Fibroblast of the conjunctiva (primary cell): ENCODE measurements at regions not wholly inside any gene's neighbourhood (a gene's known extent, or its start where the extent isn't known, plus 50 kb on each side); places are given as distances from the start of the nearest gene placed in this dataset.

Experiments
- DNase-seq: peaks from one replicate; pipeline ENCODE4 v3.0.0-alpha.2; 2010; ENCODE audit warnings: low read depth

- DNase-seq: no peak
Measured at GRCh38 chr12:126106706-126107105, 1041.5 kb downstream of the AACS start.

- DNase-seq: no peak
Measured at GRCh38 chr12:126107659-126108058, 1042.4 kb downstream of the AACS start.

- no peak for DNase-seq
Measured at GRCh38 chr12:126108247-126108646, 1043.0 kb downstream of the AACS start.

GRCh38 chr12:126112141-126112540 lies 1046.9 kb downstream of the AACS start:
- no peak for DNase-seq

- DNase-seq: no peak
Measured at GRCh38 chr12:126112849-126113248, 1047.6 kb downstream of the AACS start.

- DNase-seq: no peak
Measured at GRCh38 chr12:126114441-126114840, 1049.2 kb downstream of the AACS start.

GRCh38 chr12:126117502-126117901 lies 1052.3 kb downstream of the AACS start:
- DNase-seq: no peak

GRCh38 chr12:126139355-126139754 lies 1074.1 kb downstream of the AACS start:
- no peak for DNase-seq

- no peak for DNase-seq
Measured at GRCh38 chr12:126144603-126145002, 1079.4 kb downstream of the AACS start.

GRCh38 chr12:126147321-126147720 lies 1082.1 kb downstream of the AACS start:
- no peak for DNase-seq

- no peak for DNase-seq
Measured at GRCh38 chr12:126156806-126157574, 1091.8 kb downstream of the AACS start.

- no peak for DNase-seq
Measured at GRCh38 chr12:126157575-126157966, 1092.3 kb downstream of the AACS start.

GRCh38 chr12:126159139-126159538 lies 1093.9 kb downstream of the AACS start:
- no peak for DNase-seq

- no peak for DNase-seq
Measured at GRCh38 chr12:126160912-126161311, 1095.7 kb downstream of the AACS start.

- DNase-seq: no peak
Measured at GRCh38 chr12:126163984-126164383, 1098.7 kb downstream of the AACS start.

- DNase-seq: no peak
Measured at GRCh38 chr12:126171937-126172559, 1106.8 kb downstream of the AACS start.

- peak; percentile 55 for DNase-seq
Measured at GRCh38 chr12:126182619-126183236, 1117.5 kb downstream of the AACS start.

- DNase-seq: no peak
Measured at GRCh38 chr12:126185025-126185424, 1119.8 kb downstream of the AACS start.

- DNase-seq: no peak
Measured at GRCh38 chr12:126189856-126190255, 1124.6 kb downstream of the AACS start.

- DNase-seq: no peak
Measured at GRCh38 chr12:126191031-126191891, 1126.0 kb downstream of the AACS start.

GRCh38 chr12:126191949-126192348 lies 1126.7 kb downstream of the AACS start:
- no peak for DNase-seq

- DNase-seq: no peak
Measured at GRCh38 chr12:126193190-126193589, 1128.0 kb downstream of the AACS start.
